ENCODE measurements at regions not wholly inside any gene's neighbourhood (a gene's known extent, or its start where the extent isn't known, plus 50 kb on each side); places are given as distances from the start of the nearest gene placed in this dataset.

DNA sequence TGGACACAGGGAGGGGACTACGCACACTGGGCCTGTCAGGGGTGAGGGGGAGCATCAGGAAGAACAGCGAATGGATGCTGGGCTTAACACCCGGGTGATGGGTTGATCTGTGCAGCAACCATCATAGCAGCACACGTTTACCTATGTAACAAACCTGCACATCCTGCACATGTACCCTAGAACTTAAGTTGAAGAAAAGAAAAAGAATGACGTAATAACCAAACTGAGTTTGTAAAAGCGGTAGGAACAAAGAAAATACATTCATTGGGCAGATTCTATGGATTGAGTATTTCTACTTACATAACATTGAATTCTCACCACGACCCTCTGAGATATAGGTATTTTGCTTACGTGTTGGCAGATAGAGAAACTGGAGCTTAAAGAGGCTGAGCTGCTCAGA, 468.4 kb downstream of the TTLL7 start:
- DNase-seq (ENCODE audit: low spot score in 2 of 2) = no peak
- Histone ChIP-seq H3K9me3 (peaks cover 0 to 4% of the 10 kb centered on the region in 2 donors), H3K27me3 (no peaks in the 10 kb centered on the region), H3K4me1 (no peaks in the 10 kb centered on the region), H3K27ac (no peak overlapping the region), H3K4me3 (no peak overlapping the region), H3K36me3 (no peaks in the 10 kb centered on the region)
- intact Hi-C loops (cut with DNase I; ENCODE audit: low total_unique reads) = no loop called here
- TF ChIP-seq POLR2A (IDR thresholded peaks at IDR 0.05) (no peak), POLR2AphosphoS5 (IDR thresholded peaks at IDR 0.05) (no peak)
- TF ChIP-seq, protein P1, sequence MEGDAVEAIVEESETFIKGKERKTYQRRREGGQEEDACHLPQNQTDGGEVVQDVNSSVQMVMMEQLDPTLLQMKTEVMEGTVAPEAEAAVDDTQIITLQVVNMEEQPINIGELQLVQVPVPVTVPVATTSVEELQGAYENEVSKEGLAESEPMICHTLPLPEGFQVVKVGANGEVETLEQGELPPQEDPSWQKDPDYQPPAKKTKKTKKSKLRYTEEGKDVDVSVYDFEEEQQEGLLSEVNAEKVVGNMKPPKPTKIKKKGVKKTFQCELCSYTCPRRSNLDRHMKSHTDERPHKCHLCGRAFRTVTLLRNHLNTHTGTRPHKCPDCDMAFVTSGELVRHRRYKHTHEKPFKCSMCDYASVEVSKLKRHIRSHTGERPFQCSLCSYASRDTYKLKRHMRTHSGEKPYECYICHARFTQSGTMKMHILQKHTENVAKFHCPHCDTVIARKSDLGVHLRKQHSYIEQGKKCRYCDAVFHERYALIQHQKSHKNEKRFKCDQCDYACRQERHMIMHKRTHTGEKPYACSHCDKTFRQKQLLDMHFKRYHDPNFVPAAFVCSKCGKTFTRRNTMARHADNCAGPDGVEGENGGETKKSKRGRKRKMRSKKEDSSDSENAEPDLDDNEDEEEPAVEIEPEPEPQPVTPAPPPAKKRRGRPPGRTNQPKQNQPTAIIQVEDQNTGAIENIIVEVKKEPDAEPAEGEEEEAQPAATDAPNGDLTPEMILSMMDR (IDR thresholded peaks at IDR 0.05) = no peak

DNA sequence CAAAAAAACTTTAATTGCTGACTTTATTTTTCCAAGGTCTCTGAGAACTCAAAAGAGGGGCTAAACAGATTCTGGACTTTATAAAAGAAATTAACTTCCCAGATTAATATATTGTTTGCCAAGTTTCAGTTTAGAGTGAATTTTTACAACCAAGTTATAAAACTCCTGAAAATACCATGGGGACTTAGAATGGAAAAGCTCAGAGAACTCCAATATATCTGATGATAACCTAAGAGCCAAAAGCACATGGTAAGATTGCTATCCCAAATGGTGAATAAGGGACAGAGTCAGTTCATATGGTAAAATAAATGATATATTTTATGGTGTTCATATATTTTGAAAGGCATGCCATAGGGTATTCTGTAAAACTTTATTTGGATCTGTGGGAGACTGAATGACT, 470.9 kb downstream of the TTLL7 start:
- intact Hi-C loops (cut with DNase I; ENCODE audit: low total_unique reads) = no loop called here
- H3K9me3 ChIP-seq = peaks cover 0 to 4% of the 10 kb centered on the region in 2 donors
- H3K27ac ChIP-seq = no peak overlapping the region
- TF ChIP-seq POLR2AphosphoS5 (IDR thresholded peaks at IDR 0.05) = no peak
- TF ChIP-seq, protein P1 (IDR thresholded peaks at IDR 0.05) = no peak
- no peak for TF ChIP-seq POLR2A (IDR thresholded peaks at IDR 0.05)
- no peak for DNase-seq (ENCODE audit: low spot score in 2 of 2)
- H3K4me3 ChIP-seq = no peak overlapping the region
- no peaks in the 10 kb centered on the region for H3K27me3 ChIP-seq
- H3K36me3 ChIP-seq = no peaks in the 10 kb centered on the region
- no peaks in the 10 kb centered on the region for H3K4me1 ChIP-seq

DNA sequence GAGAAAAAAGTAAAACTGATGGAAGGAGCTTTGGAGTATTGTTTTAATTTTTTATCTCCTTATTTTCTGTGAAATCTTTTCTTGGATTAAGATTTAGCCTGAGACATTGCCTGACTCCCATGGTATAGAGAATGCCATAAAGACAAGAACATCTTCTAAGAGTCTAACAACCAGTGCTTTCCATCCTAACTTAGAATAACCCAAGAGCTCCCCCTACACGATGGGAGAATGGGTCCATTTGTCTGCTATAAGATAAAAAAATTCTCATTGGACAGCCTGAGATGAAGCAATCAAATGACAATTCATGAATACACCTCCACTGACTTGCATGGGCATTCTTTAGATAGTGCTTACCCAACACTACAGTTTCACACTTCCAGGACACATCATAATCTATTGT, 478.1 kb downstream of the TTLL7 start:
- intact Hi-C loops (cut with DNase I; ENCODE audit: low total_unique reads) = no loop called here
- no peaks in the 10 kb centered on the region for H3K4me1 ChIP-seq
- H3K4me3 ChIP-seq = no peak overlapping the region
- DNase-seq (ENCODE audit: low spot score in 2 of 2) = no peak
- no peak overlapping the region for H3K27ac ChIP-seq
- no peaks in the 10 kb centered on the region for H3K27me3 ChIP-seq
- no peaks in the 10 kb centered on the region for H3K36me3 ChIP-seq
- no peaks in the 10 kb centered on the region for H3K9me3 ChIP-seq
- TF ChIP-seq POLR2A (IDR thresholded peaks at IDR 0.05) (no peak), POLR2AphosphoS5 (IDR thresholded peaks at IDR 0.05) (no peak)
- TF ChIP-seq, protein P1 (IDR thresholded peaks at IDR 0.05) = no peak

DNA sequence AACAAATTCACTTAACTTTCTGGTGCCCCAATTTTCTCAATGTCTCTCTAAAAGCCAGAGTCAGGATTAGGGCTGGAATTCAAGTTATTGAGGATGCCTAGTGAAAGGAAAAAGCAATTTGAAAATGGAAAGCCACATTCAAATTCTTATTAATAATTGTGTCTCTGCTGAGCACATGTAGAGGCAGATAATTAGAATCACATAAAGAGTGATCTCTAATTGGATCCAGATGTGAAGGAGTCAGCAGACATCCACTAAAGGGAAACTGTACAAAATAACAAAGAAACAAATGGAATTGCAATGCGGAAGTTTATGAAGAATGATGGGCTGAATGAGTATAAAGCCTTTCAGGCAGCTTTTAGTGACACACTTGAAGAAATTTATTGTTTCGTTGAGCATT, 482.6 kb downstream of the TTLL7 start:
- no peak for TF ChIP-seq POLR2AphosphoS5 (IDR thresholded peaks at IDR 0.05)
- no peak for TF ChIP-seq POLR2A (IDR thresholded peaks at IDR 0.05)
- TF ChIP-seq, protein P1 (IDR thresholded peaks at IDR 0.05) = no peak
- Histone ChIP-seq H3K4me1 (no peaks in the 10 kb centered on the region), H3K27ac (no peak overlapping the region), H3K36me3 (no peaks in the 10 kb centered on the region), H3K27me3 (no peaks in the 10 kb centered on the region), H3K4me3 (no peak overlapping the region), H3K9me3 (no peaks in the 10 kb centered on the region)
- no peak for DNase-seq (ENCODE audit: low spot score in 2 of 2)
- intact Hi-C loops (cut with DNase I; ENCODE audit: low total_unique reads) = no loop called here

DNA sequence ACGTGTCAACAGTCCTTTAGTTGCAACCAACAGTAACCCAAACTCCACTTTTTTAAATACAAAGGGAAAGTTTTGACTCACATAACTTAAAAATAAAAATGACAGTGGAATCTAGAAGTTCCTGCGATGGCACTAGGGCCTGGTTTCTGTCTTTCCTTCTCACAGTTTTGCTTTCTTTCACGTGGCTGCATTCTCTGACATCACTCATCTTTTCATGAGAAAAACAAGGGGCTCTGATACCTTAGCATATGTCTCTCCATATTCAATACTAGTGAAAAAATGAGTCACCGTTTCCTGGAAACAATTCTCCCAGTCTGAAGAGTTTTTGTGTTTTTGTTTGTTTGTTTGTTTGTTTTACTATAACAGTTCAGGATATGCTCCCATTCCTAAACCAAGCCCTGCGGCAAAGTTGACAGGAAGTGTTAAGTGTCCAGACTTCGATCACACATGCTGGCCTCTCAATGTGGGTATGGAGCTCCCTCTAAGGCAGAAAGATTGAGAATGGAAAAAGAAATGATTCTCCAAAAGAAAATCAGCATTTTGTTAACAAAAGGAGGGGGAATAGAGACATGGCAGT, 483.3 kb downstream of the TTLL7 start:
- no peak for DNase-seq (ENCODE audit: low spot score in 2 of 2)
- no peak for TF ChIP-seq POLR2AphosphoS5 (IDR thresholded peaks at IDR 0.05)
- TF ChIP-seq POLR2A (IDR thresholded peaks at IDR 0.05) = no peak
- TF ChIP-seq, protein P1 (IDR thresholded peaks at IDR 0.05) = no peak
- H3K9me3 ChIP-seq = no peaks in the 10 kb centered on the region
- H3K36me3 ChIP-seq = no peaks in the 10 kb centered on the region
- H3K4me3 ChIP-seq = no peak overlapping the region
- intact Hi-C loops (cut with DNase I; ENCODE audit: low total_unique reads) = no loop called here
- H3K27me3 ChIP-seq = no peaks in the 10 kb centered on the region
- H3K4me1 ChIP-seq = no peaks in the 10 kb centered on the region
- H3K27ac ChIP-seq = no peak overlapping the region
